ENCODE measurements at regions not wholly inside any gene's neighbourhood (a gene's known extent, or its start where the extent isn't known, plus 50 kb on each side); places are given as distances from the start of the nearest gene placed in this dataset.
"Not testable (repeated sequence)": the region's sequence is repeated elsewhere in the genome, so short reads cannot be mapped to it uniquely, and the experiment has no call there.

DNA sequence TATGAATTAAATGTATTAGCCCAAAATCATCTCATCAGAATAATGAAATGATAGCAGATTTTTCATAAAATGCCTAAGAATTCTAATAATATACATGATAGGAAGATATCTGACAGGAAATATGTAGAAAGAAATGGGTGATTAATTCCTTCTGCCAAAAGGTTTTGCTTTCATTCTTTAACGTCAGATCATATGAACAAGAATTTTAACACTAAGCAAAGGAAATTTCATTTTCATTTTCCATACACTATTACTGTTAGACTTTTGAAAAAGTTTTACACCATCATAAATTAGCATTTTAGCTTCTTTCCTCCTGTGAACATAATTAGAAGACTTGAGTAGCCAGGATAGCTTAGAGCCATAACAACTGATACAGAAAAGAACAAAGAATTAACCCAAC lies 1099.9 kb downstream of the NSUN3 start:
- DNase-seq (ENCODE audit: low read depth in 2 of 2): no peak

DNA sequence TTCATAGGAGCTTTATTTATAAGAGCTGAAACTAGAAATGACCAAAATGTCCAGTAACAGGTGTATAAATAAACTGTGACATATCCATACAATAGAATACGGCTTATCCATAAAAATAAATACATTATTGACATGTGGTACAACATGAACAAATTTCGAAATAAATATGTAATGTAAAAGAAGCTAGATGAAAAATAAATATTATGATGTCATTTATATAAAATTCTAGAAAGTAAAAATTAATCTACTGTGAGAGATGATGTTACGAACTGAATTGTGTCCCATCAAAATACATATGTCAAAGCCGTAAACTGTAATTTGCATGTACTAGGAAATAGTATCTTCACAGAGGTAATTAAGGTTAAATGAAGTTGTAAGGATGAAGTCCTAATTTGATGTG lies 1104.9 kb downstream of the NSUN3 start:
- DNase-seq (ENCODE audit: low read depth in 2 of 2): no peak

DNA sequence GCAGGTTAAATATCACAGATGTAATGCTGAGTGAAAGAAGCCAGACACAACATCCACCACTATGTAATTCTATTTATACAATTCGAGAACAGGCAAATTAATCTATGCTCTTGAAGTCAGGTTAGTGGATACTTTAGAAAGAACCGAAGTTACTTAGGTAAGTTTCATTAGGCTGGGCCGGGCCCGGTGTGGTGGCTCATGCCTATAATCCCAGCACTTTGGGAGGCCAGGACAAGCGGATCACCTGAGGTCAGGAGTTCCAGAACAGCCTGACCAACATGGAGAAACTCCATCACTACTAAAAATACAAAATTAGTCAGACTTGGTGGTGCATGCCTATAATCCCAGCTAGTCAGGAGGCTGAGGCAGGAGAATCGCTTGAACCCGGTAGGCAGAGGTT lies 1105.7 kb downstream of the NSUN3 start:
- no peak for DNase-seq (ENCODE audit: low read depth in 2 of 2)

DNA sequence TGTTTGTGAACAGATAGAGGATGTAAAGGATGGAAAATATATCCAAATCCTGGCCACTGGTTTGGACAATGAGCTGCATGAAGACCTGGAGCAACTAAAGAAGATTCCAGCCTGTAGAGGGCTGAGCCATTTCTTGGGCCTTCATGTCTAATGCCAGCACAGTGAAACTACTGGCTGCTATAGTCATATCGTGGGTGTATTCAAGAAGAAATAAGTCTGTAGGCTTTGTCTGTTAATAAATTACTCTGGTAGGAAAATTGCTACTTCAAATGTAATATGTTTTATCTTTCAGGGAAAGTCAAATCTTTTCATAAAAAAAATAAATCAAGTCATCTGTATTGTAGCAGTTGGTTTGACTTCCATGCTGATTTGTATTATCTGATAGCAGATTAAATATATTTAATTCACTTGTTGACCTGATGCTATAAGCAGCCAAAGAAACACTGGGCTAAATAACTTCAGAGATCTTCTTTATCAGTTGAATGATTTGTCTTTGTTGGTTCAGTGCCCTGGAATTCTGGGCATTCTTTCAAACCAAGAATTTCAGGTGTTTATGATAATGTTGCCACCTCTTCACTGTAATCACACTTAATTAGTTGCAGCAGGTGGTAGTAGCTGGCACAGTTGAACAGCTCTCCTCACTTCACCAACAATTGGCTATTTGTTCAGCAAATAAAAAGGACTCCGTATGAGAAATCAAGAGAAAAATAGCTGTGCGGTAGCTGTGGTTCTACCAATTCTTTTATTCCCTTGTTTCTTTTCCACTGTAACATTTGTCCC lies 1109.5 kb downstream of the NSUN3 start:
- no peak for DNase-seq (ENCODE audit: low read depth in 2 of 2)

DNA sequence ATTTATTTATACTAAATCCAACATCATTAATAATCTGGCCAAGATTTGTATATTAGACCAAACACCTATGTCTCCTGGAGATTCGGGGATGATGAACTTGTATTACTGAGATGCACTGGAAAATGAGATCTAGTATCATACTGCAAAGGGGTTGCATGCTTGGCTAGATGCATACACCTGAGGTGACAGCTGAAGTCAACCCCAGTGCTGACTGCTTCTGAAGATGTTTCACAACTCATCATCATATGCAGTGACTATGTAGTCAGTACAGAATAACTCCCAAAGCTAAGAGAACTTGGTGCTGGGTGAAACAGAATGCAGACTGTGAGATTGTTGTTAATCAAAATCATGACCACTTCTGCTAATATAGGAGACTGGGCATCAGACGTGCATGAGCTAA lies 1114.2 kb downstream of the NSUN3 start:
- no peak for DNase-seq (ENCODE audit: low read depth in 2 of 2)

DNA sequence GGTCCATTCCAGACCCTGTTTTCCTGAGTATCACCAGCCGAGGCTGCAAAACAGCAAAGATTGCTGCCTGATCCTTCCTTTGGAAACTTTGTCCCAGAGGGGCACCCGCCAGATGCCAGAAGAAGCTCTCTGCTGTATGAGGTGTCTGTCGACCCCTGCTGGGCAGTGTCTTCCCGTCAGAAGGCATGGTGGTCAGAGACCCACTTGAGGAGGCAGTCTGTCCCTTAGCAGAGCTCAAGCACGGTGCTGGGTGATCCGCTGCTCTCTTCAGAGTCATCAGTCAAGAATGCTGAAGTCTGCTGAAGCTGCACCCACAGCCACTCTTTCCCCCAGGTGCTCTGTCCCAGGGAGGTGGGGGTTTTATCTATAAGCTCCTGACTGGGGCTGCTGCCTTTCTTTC lies 1121.2 kb downstream of the NSUN3 start:
- no peak for DNase-seq (ENCODE audit: low read depth in 2 of 2)

DNA sequence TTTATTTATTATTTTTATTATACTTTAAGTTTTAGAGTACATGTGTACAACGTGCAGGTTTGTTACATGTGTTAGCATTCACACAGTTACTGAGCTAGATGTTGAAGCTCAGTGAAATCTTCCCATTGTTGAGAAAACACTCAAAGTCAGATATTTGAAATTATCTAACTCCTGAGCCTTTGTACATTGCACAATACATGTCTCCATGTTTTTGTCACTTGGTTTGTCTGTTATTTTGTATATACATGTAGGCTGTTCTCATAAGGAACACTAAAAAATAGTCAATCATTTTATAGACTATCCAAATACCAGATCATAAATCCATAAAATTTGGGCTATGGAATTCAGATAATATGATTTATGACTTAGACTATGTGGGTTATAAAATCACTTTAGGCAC lies 1126.5 kb downstream of the NSUN3 start:
- no peak for DNase-seq (ENCODE audit: low read depth in 2 of 2)

DNA sequence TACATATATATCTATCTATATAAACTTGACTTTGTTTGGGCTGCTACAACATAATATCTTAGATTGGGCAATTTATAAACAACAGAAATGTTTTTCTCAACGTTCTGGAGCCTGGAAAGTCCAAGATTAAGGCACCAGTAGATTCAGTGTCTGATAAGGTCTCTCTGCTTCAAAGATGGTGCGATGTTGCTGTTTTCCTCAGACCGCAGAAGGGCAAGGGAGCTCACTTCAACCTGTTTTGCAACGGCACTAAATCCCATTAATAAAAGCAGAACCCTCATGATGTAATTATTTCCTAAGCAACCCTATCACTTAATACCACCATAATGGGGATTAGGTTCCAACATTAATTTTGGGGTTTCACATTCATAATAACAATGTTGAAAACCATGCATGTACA lies 1134.8 kb downstream of the NSUN3 start:
- no peak for DNase-seq (ENCODE audit: low read depth in 2 of 2)

DNA sequence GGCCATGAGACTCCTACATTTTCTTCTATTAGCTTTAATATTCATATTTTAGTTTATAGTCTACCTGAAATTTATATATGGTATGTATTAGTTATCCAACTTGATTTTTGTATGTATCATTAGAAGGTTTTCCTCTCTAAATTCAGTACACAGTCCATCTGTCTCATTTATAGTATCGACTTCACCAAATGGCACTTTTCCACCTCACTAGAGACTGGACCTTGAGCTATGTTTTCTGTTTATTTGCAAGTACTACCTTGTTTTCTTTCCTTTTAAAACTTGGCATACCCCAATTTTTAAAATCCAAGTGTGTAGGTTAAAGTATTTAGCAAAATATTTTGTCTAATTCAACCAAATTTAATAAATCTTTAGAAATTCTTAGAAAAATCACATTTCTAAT lies 1137.5 kb downstream of the NSUN3 start:
- no peak for DNase-seq (ENCODE audit: low read depth in 2 of 2)

DNA sequence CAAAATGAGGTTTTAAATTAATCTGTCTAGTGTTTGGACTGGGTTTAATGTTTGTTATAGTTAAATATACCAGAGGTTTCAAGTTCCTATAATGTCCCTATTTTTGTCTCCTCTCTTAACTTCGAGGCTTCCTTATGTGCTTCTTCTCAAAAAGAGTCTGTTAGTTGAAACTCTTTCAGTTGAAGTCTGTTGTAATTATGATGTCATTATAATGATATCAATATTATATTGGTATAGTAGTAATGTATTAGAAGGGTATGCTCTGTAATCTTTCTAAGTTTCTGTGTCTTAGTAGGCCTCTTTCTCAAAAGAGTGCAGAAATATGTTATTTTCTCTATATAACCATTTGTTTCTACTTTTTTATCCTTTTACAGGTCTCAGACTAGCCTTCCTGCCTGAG lies 1148.0 kb downstream of the NSUN3 start:
- no peak for DNase-seq (ENCODE audit: low read depth in 2 of 2)

DNA sequence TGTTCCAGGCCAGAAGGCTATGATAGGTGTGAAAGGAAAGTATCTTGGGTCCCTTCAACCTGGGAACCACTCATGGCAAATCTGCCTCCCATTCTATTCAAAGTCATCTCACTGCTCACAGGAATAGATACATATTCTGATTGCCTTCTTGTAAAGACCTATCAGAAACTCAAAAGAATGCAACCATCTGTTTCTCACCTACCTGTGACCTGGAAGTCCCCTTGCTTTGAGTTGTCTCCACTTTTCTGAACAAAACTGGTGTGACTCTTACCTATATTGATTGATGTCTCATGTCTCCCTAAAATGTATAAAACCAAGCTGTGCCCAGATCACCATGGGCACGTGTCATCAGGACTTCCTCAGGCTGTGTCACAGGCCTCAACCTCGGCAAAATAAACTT lies 1149.3 kb downstream of the NSUN3 start:
- DNase-seq (ENCODE audit: low read depth in 2 of 2): no peak

DNA sequence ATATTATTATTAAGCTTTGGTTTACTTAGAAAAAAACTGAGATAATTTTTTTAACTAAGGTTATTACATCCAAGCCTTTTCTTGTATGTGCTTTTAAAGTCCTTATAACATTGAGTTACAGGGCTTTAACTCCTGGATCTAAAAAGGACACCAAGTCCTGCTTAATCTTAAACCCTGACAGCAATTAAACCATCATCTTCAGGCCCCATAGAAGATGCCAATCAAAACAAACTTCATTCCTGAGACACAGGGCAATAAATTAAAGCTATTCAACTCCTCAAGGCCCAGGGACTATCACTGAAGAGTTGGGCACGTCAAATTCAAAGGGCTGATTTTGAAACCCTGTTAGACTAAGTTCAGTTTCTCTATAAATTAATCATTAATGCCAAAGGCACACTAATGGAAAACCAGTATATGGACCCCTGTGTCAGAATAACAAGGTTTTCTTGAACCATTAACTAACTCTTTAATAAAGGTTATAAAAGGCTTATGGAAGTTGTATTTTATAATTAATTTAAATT lies 1152.6 kb downstream of the NSUN3 start:
- DNase-seq (ENCODE audit: low read depth in 2 of 2): no peak

DNA sequence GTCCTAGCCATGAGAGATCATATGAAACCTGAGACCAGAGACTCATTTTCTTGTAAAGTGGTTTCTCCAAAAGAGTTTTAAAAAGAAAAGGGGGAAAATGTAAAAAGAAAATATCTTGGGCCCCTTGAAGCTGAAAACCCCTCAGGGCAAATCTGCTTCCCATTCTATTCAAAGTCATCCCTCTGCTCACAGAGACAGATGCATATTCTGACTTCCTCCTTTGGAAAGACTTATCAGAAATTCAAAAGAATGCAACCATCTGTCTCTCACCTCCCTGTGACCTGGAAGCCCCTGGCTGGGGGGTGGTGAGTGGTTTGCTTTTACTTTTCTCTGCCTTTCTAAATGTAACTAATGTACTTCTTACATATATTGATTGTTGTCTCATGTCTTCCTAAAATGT lies 1154.8 kb downstream of the NSUN3 start:
- DNase-seq (ENCODE audit: low read depth in 2 of 2): no peak

DNA sequence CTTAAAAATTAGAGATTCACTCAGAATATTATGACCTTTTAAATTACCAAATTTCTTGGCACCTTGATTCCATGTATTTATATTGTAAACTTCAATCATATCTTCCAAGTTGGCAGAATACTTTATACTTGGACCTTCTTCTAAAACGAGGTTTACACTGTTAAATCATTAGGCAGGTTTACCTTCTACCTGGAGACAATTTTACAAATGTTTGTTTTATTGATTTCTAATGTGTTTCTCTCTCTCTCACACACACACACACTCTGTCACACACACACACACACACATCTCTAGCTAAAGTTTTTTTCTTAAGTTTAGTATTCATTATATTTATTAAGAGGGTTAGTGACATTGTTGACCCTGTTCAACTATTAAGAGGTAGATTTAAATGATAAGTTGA lies 1155.6 kb downstream of the NSUN3 start:
- no peak for DNase-seq (ENCODE audit: low read depth in 2 of 2)

DNA sequence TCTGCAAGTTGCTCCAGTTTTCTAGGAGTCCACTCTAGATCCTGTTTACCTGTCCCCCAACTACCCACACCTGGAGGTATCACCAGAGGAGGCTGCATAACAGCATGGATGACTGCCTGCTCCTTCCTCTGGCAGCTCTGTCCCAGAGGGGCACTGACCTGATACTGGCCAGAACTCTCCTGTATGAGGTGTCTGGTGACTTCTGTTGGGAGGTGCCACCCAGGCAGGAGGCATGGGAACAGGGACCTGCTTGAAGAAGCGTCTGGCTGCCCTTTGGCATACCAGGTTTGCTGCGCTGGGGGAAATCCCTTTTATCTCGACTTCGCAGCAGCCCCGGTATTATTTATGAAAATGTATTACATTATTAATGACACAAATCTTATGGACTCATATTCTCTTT lies 1163.6 kb downstream of the NSUN3 start:
- no peak for DNase-seq (ENCODE audit: low read depth in 2 of 2)

DNA sequence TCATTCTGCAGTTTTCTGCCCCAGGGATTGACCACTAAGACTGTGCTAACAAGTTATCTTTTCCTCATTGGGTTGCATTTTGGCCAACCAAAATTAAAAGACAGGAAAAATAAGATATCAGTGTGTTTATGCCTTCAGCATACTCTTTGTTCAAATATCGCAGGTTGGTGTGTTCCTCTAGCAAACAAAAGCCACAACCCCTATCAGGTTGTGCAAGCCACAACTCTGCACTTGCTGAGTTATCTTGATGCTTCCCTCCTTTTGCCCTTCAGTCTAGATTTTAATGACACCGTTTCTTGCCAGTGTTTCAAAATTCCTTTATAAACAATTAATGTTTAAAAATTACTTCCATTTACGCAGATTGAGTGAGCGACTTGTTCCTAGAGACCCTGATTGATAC lies 1164.2 kb downstream of the NSUN3 start:
- DNase-seq (ENCODE audit: low read depth in 2 of 2): no peak

DNA sequence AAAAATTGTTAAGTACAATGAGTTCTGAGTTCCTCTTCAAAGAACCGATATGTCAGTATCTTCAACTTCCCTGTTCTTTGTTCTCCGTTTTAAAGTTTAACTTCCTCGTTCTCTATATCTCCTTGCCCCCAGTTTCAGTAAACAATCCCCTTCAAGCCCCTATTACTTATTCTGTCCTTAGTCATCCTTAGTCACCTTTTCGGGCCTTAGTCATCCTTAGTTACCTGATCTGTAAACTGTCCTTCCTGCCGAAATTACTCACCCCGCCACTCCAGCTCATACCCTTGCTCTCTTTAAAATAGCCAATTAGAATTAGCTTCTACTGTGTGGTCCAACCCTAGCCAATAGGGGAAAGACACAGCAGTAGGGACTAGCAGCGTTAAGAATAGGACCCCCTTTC lies 1165.6 kb downstream of the NSUN3 start:
- no peak for DNase-seq (ENCODE audit: low read depth in 2 of 2)

DNA sequence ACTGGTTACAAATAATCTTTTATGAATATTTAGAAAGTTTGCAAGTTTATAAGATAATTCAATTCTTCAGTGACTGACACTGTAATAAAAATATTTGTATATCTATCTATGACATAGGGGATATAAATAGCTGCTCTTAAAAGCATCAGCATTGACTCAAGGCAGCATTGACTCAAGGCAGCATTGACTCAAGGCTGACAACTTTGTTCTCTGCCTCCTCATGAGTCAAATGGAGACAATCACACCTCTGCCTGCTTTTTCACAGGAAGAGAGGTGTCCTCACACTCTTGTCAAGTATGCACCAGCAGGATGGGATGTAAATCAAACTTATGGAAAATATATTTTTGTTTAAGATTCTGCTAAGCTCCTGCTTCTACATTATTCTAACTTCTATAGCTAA lies 1173.1 kb downstream of the NSUN3 start:
- no peak for DNase-seq (ENCODE audit: low read depth in 2 of 2)

DNA sequence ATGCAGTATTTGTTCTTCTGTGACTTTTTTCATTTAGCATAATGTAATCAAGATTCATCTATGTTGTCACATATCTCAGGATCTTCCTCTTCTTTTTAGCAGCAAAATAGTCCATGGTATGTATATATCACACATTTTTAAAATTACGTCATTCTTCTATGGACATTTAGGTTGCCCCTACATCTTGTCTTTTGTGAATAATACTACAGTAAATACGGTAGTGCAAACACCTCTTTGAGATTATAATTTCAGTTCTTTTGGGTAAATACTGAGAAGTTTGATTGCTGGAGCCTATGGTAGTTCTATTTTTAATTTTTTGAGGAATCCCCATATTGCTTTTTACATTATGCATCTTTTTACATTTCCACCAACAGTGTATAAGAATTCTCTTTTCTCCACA lies 1174.9 kb downstream of the NSUN3 start:
- DNase-seq (ENCODE audit: low read depth in 2 of 2): no peak

DNA sequence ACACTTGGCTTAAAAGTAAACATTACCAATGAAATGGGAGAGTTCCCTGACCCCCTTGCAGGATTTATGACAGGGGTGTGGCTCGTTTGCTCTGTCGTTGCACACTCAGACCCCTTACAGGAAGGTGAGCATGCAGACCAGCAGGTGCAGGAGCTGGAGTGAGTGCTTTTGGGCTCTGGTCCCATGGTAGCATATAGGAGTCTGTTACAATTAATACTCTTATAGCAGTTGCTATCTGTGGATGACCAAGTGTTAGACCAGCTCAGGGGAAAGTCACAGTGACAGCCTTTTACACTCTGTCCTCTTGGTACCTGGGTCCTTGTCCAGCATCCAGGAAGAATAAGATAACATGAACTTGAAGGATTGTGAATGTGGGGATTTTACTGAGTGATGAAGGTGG lies 1177.5 kb downstream of the NSUN3 start:
- no peak for DNase-seq (ENCODE audit: low read depth in 2 of 2)

DNA sequence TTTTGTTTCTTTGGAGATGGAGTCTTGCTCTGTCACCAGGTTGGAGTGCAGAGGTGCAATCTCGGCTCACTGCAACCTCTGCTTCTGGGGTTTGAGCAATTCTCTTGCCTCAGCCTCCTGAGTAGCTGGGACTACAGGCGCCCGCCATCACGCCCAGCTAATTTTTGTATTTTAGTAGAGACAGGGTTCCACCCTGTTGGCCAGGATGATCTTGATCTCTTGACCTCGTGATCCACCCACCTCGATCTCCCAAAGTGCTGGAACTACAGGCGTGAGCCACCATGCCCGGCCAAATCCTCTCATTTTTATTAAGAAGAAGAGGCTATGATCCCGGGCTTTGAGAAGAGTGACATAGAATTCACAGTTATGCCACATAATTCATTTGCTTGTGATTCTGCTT lies 1178.4 kb downstream of the NSUN3 start:
- not testable (repeated sequence) for DNase-seq (ENCODE audit: low read depth in 2 of 2)

DNA sequence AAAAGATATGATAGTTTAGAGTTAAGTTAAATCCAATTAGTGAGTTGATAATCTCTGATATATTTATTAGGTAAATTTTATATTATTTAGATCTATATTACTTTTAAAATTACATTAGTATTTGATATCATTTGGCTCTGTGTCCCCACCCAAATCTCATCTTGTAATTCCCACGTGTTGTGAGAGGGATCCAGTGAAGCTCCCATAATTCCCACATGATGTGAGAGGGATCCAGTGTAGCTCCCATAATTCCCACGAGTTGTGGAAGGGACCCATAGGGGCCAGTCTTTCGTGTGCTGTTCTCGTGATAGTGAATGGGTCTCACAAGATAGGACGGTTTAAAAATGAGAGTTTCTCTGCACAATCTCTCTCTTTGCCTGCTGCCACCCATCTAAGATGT lies 1183.6 kb downstream of the NSUN3 start:
- no peak for DNase-seq (ENCODE audit: low read depth in 2 of 2)

DNA sequence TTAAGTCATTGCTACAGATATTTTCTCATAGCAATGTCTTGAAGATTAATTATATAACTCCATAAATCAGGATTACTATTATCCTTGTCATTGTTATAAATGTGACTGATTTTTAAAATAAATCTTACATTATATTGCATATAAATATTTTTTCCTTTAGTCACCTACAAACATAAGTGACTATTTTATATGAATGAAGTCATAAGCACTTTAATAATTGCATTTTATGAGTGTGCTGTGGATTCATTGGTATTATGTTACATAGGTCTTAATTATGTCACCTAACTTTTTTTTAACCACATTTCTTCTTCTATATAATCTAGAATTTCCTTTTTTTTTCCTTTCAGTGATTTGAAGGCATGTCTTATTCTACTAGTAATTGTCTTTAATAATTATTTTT lies 1191.2 kb downstream of the NSUN3 start:
- no peak for DNase-seq (ENCODE audit: low read depth in 2 of 2)

DNA sequence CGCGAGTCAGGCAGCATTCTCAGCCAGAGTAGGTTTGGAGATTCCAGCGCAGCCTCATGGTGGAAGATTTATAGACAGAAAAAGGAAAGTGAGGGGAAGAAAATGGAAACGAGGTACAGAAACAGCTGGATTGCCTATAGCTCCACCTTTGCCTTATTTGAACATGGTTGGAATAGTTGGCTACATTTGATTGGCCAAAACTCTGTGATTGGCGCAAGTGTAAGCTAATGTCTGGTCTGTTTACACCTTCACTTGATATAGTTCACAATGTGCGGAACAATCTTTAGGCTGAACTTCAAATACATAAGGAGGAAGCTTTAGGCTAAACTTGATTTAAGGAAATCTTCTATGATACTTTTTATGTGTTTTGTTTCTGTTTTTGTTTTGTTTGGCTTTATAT lies 1191.9 kb downstream of the NSUN3 start:
- DNase-seq (ENCODE audit: low read depth in 2 of 2): no peak

Data from stimulated activated CD4-positive, alpha-beta T cell treated with anti-CD3 and anti-CD28 coated beads, Interleukin-15, amount 100 ng/mL, for 48 hours (primary cell).